NCI-H748 (cell line): ENCODE measurements at regions not wholly inside any gene's neighbourhood (a gene's known extent, or its start where the extent isn't known, plus 50 kb on each side); places are given as distances from the start of the nearest gene placed in this dataset.
"Not testable (repeated sequence)": the region's sequence is repeated elsewhere in the genome, so short reads cannot be mapped to it uniquely, and the experiment has no call there.

ENCODE experiments used
- DNase-seq: peaks from one replicate; lab custom pipeline; 2025; ENCODE audit not compliant: unreplicated experiment; lab: John Stamatoyannopoulos, UW

DNA sequence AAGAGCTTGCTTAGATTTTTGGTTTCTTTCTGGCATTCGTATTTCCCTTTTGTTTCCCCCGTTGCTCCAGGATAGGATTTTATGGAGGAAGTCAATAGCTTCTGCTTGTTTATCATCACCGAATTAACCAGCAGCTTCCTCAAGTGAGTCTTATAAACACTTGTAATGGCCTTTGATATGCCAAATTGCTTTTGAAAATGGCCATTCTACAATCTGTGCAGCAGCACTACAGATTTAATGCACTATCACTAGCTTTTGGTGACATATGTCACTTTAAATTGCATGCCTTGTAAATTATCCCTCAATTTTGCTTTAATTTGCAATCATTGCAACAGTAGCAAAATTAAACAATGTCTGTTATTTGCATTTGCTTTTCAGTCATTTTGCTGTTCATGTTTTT lies 774.7 kb downstream of the METTL4 start:
- no peak for DNase-seq

DNA sequence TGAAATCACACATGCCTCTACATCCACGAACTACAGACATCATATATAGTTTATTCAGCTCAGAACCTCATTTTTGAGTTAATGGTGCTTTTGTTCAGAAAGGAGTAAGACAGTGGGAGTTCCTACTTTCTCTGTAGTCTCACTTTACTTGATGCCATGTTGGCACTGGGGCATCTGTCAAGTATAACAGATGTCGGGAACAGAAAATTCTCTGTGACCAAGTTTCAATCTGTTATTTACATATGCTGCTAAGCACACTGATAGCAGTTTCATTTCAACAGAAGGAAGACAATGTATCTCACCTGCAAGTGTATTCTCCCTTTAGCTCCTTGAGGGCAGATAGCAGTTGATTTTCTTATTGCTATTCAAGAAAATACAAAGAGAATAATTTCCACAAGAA lies 774.1 kb downstream of the METTL4 start:
- DNase-seq, result no peak

DNA sequence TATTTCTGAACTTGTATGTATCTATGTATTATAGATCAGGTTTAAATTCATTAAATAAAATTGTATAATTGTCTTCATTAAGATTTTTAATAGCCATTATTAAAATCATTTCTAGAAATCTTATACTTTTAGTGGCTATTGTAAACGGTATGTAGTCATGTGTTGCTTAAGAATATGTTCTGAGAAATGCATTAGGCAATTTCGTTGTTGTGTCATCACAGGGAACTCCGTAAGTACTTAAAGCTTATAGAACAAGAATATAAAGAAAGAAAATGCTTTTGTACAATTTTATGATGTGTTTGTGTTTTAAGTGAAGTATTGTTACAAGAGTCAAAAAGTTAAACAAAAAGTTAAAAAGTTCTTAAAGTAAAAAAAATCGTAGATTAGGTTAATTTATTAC lies 765.8 kb downstream of the METTL4 start:
- no peak for DNase-seq

DNA sequence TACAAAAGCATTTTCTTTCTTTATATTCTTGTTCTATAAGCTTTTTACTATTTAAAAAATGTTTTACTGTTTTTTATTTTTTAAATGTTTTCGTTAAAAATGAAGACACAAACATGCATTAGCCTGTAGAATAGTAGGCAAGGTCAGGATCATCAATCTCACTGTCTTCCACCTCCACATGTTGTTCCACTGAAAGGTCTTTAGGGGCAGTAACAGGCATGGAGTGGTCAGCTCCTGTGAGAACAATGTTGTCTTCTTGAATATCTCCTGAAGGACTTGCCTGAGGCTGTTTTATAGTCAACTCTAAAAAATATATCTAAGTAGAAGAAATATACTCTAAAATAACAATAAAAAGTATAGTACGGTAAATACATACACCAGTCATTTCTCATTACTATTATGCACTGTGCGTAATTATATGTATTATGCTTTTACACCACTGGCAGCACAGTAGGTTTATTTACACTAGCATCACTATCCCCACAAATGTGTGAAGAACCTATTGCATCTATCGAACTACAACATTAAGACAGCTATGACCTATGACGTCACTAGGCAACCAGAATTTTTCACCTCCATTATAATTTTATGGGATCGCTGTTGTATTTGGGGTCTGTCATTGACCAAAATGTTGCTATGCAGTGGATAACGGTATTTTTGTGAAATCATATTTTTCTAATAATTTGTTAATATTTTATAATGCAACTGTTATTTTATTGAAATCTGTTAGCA lies 764.3 kb downstream of the METTL4 start:
- no peak for DNase-seq

DNA sequence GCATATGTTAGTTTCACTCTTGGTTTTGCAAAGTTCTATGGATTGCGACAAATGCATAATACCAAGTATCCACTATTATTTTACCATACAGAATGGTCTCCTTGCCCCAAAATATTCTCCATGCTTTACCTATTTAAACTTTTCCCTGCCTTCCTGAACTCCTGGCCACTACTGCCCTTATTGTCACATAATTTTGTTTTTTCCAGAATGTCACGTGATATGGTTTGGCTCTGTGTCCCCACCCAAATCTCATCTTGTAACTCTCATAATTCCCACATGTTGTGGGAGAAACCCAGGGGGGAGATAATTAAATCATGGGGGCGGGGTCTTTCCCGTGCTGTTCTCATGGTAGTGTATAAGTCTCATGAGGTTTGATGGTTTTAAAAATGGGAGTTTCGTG lies 760.0 kb downstream of the METTL4 start:
- no peak for DNase-seq

DNA sequence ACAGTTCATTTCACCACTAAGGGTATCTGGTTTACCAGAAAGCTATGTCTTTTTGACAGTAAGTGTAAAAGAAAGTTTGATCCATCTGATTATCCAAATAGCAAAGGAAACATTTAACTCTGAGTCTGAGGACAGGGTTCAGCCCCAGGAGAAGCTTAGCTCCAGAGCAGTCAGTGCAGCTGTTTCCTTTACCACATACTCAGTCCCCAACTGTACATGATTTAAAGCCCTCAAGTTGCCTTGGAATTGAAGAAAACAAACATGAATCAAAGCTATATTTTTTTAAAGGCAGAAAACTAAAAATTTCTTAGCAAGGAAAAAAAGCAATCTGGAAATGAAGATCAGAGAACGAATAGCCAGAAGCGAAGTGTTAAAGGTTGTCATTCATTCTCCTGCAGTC lies 746.0 kb downstream of the METTL4 start:
- DNase-seq, result no peak

DNA sequence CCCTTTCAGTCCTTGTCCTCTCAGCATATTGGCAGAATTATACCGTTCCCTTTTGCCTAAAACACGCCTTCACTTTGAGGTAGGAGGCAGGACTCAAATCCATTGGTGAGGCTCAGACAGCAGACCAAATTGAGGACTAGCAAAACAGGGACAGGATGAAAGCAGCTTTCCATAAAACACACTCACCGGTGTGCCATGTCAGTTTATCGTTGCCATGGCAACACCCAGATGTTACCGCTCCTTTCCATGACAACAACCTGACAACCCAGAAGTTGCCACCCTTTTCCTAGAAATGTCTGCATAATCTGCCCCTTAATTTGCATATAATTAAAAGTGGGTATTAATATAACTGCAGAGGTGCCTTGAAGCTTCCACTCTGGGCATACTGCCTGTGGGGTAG lies 730.4 kb downstream of the METTL4 start:
- peak; percentile 49 for DNase-seq

DNA sequence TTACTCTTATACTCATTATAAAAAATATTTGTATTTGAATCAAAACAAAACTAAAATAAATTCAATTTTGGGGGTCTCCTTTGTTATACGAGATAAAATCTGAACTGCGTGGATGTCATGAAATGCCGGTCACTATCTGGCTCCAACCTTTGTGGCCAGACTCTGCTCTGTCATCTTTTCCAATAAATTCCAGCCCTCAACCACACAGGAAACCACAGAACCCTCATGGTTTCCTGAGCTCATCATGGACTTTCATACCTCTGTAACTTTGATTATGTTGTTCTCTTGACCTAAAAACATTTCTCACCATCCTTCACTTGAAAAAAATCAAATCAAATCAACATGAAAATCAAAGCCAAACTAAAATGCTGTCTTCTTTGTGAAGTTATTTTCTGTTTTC lies 724.7 kb downstream of the METTL4 start:
- DNase-seq, result no peak

DNA sequence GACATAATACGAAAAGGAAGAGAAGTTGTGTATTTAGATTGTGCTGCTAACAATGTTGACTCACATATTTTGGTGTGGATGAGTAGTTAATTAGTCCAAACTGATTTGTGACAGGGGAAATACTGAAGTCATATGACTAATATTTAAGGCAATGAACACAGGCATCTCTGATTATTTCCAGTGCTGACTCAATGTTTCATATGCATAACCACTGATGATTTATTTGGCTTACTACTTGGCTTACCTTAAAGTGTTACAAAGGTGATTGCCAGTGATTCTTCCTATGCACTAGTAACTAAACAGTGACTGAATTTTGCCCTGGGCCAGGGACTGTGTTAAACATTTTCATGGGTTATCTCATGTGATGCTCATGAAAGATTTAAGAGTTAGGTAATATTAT lies 722.6 kb downstream of the METTL4 start:
- DNase-seq, result no peak

DNA sequence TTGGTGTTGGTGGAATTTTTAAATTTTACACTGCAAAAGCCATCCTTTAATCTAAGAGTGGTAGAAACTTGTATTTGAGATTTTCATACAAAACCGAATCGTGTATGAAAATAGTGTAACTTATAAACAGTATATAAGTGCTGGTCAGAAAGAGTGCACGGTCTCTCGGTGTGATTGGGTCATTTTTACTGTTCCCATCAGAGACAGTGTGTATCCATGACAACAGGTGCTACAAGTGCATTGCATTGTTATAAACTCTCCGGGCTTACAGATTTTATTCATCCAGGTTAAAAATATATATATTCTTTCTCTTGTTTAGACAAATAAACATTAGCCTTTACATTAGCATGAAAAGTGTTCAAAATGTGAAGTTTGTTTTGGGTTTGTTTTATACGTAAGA lies 721.9 kb downstream of the METTL4 start:
- peak; percentile 54 for DNase-seq

DNA sequence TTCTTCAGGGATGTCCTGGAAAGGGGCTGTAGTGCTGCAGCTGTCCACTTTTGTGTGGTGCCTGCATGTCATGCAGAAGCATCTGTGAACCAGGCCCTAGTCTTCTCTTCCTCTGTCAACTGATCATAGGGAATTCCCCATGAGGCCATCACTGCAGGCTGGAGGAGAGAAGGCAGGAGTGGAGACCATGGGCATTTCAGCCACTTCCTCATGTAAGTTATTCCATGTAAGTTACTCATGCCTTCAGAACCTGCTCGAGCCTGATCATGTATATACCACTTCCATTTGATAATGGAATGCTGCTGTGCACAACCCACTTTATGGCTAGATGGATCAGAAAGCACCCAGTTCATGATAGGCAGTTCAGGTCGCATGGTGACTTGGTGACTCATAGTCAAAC lies 714.0 kb downstream of the METTL4 start:
- not testable (repeated sequence) for DNase-seq

DNA sequence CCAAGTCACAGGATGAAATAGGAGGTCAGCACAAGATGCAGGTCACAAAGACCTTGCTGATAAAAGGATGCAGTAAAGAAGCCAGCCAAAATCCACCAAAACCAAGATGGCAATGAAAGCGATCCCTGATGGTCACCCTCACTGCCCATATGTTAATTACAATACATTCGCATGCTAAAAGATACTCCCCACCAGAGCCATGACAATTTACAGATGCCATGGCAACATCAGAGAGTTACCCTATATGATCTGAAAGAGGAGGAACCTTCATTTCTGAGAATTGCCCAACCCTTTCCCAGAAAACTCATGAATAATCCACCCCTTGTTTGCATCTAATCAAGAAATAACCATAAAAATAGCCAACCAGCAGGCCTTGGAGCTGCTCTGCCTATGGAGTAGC lies 709.8 kb downstream of the METTL4 start:
- DNase-seq, result no peak

DNA sequence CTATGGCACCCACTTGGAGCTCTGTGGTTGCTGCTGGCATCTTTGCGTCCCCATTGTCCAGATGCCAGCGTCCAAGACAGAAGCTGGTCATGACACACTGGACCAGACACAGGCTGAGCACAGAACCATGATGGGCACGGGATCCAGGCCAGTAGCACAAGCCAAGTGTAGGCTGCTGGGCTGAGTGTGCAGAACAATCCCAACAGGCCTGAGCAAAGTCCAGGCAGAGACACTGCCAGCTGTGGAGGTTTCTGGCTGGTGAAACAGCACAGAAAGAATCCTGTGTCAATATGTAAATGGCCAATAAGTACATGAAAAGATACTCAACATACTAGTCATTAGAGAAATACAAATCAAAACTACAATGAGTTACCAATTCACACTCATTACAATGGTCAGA lies 705.4 kb downstream of the METTL4 start:
- DNase-seq, result no peak

DNA sequence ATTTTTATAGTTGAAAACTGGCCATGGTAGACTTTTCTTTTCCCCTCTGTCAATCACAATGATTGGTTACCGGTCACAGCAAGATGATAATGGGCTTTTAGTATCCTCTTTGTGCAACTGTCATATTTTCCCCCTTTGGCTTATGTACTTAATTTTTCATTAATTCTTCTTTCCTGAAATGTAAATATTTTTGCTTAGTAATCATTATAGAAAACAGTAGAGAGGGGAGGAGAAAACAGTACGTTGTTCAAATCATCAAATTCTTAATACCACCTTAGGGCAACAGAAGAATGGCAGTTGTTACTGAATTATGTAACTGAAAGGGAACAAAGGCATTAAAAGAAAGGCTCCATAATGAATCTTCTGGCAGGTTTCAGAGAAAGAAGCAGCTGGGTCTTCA lies 699.0 kb downstream of the METTL4 start:
- DNase-seq, result no peak

DNA sequence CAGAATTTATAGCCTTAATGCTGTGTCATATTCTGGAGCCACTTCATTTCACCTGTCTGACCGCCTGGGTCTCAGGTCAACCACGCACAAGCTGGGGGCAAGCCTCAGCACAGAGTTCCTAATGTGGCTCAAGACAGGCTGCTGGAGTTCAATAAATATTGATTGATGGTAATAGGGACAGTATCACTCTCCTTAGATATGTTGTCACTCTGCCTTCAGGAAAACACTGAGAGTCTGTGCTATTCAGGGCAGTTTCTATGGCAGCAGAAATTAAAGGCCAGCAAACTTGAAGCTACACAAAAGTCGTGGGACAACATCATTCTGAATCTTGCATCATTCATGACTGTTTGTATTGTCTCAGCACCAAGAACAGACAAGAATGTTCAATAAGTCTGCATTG lies 696.1 kb downstream of the METTL4 start:
- DNase-seq, result peak; percentile 6

DNA sequence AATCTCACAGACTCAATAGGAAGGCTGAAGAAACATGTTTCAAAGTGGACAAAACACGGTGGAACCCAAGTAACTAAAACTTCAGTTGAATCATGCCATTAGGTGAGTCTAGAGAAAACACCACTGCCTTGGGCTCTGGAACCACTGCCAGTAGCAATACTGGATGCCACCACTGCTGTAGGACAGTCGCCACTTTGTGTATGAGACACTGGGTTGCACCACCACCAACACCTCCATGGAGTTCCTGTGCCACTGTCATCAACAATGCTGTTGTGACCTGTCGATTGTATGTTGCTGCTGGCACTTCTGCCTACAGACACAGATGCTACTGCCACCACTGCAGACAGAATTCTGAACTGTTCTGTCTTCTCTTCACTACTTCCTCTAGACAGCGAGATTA lies 686.7 kb downstream of the METTL4 start:
- no peak for DNase-seq

DNA sequence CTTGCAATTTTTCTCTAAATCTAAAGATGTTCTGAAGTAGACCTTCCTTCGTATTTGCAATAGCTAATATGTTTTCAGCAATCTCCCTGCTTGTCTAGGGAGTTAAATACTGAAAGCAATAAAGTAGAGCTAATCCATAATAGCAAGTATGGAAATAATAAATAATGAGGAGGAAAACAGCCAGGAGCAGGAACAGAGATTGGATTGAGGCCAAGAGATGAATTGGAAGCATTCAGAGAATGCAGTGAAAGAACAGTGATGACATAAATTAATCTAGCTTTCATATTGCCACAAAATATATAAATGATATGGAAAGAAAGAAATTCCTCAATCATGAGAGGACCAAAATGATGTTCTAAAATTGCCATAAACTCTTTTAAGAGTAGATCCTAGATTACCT lies 679.7 kb downstream of the METTL4 start:
- no peak for DNase-seq

DNA sequence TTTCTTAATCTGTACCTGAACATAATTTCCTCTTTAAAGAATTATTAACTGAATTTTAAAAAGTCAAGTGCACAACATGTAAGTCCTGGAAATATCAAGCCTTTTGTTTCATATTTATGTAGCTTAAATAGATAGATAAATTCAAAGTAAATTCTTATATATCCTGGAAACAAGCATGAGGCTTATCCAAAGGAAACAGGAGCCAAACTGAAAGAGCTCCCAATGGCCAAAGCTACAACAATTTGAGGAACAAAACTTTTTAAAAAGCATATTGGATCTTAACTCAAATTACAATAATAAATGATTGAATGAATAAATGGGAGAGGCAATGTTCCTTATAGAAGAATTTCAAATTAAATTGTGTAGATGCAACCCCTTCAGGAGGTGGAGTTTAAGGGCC lies 679.1 kb downstream of the METTL4 start:
- no peak for DNase-seq

DNA sequence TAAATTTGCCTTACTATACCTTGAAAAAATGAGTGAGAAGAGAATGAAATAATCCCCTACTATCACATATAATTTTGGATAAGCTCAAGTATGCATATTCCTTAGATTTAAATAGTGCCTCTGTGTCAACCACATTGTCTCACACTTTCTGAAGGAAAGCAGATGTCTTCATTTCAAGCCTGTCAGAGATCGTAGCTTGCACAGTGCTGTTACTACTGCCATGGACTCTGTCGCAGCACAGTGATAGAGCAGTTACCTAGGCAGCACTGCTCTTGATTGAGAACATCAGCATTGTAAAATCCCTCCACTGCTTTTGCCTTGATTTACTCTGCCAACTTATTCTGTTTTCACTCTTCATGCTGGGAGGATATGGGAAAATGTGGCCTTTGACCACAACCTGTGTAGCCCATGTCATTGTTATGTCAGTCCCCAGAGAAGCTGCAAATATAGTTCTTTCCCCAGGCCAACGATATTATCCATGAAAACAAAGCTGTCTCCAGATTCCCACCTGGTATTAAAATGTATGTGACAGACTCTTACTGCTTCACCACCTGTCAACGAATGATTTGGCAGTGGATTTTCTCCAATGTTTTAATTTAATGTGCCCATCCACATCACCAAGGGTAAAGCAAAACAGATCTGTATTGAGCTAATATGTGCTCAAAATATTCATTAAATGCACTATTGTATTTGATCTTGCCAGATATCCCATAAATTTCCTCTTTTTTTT lies 675.7 kb downstream of the METTL4 start:
- no peak for DNase-seq

DNA sequence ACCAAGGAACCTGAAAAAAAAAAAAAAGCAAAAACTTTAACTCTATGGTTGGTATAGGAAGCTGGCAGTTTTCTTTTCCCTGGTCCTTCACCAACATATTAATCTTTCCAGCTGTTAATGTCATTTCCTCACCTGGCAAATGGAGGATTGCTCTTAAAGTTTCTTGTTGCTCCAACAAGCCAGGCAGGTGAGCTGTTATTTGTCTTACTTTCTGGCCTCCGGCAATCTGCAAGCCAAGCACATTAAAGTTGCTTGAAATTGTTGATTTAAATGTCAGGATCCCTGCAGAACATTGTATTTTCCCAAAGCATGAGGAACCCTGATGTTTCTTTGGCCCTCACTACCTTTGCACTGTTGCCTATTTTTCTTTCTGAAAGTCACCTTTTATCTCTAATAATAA lies 664.9 kb downstream of the METTL4 start:
- no peak for DNase-seq

DNA sequence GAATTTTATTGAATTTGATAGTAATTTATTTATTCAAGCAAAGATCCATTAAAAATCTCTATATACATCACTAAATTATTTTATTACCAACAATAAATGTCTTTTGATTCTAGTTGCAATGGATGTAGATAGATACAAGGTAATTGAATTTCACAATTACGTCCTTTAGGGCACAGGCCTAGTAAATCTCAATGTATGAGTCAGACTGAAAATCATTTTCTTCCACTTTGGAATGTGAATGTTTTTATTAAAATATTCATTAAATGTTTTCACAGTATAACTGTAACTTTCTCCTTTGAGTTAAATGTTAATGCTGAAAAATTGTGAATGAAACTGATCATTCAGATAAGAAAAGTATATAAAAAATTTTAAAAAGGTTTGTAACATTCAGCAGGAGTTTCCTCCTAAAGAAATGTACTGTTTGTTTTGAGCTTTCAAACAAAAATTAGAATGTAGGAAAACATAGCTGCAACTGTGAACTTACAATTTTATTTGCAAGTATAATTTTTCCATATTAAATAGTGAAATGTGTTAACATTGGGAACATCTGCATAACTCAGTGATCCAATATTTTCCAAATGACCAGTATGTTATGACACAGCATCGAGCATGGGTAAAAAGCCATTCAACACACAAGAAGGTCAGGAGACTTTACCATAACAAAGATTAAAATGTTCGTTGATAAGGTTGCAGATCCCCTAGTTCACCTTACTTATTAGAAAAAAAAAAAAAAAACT lies 663.7 kb downstream of the METTL4 start:
- DNase-seq, result no peak

DNA sequence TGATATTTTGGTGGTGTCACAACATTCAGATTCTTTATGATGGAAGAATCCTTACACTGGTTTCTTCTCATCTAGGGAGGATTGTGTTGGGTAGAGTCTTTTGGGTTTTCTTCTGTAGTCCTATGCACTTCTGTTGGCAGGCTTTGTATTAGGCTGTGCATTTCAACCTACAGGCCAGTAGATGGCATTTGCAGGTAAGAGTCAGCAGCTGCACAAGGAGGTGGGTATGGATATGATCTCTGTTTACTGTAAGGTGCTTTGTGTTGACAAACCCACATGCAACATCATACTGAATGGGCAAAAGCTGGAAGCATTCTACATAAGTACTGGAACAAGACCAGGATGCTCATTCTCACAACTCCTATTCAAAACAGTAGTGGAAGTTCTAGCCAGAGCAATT lies 656.8 kb downstream of the METTL4 start:
- DNase-seq, result peak; percentile 82
